ENCODE measurements at regions not wholly inside any gene's neighbourhood (a gene's known extent, or its start where the extent isn't known, plus 50 kb on each side); places are given as distances from the start of the nearest gene placed in this dataset.

GRCh38 chr6:3536901-3537300 lies 80.1 kb upstream of the SLC22A23 start:
- no peak overlapping the region for H3K4me3 ChIP-seq
- H3K36me3 ChIP-seq, result no peaks in the 10 kb centered on the region
- H3K27ac ChIP-seq, result no peak overlapping the region
- no peaks in the 10 kb centered on the region for H3K27me3 ChIP-seq (replicated peaks; ENCODE audit: insufficient read depth)
- H3K9me3 ChIP-seq, result no peaks in the 10 kb centered on the region
- no peak for DNase-seq (ENCODE audit: low spot score)
- no peaks in the 10 kb centered on the region for H3K4me1 ChIP-seq (replicated peaks)
- TF ChIP-seq POLR2AphosphoS5 (IDR thresholded peaks at IDR 0.05) (no peak), POLR2A (IDR thresholded peaks at IDR 0.05) (no peak), CTCF (IDR thresholded peaks at IDR 0.05) (no peak)
- 90% methylated on average over 8 of the region's 8 CpGs for WGBS
- intact Hi-C loops (cut with DNase I), result no loop called here

GRCh38 chr6:3535776-3536435 lies 79.1 kb upstream of the SLC22A23 start:
- DNase-seq (ENCODE audit: low spot score), result no peak
- WGBS, result 84% methylated on average over 19 of the region's 19 CpGs
- no peaks in the 10 kb centered on the region for H3K27me3 ChIP-seq (replicated peaks; ENCODE audit: insufficient read depth)
- H3K9me3 ChIP-seq, result no peaks in the 10 kb centered on the region
- H3K36me3 ChIP-seq, result no peaks in the 10 kb centered on the region
- H3K4me1 ChIP-seq (replicated peaks), result no peaks in the 10 kb centered on the region
- intact Hi-C loops (cut with DNase I), result no loop called here
- no peak overlapping the region for H3K4me3 ChIP-seq
- H3K27ac ChIP-seq, result no peak overlapping the region
- TF ChIP-seq CTCF (IDR thresholded peaks at IDR 0.05) (no peak), POLR2A (IDR thresholded peaks at IDR 0.05) (no peak)

GRCh38 chr6:3535033-3535775 lies 78.4 kb upstream of the SLC22A23 start:
- H3K9me3 ChIP-seq, result no peaks in the 10 kb centered on the region
- no peaks in the 10 kb centered on the region for H3K36me3 ChIP-seq
- 76% methylated on average over 4 of the region's 4 CpGs for WGBS
- no peaks in the 10 kb centered on the region for H3K27me3 ChIP-seq (replicated peaks; ENCODE audit: insufficient read depth)
- intact Hi-C loops (cut with DNase I), result no loop called here
- H3K4me1 ChIP-seq (replicated peaks), result no peaks in the 10 kb centered on the region
- H3K4me3 ChIP-seq, result no peak overlapping the region
- H3K27ac ChIP-seq, result no peak overlapping the region
- TF ChIP-seq CTCF (IDR thresholded peaks at IDR 0.05) (no peak), POLR2A (IDR thresholded peaks at IDR 0.05) (no peak), POLR2AphosphoS5 (IDR thresholded peaks at IDR 0.05) (no peak)
- no peak for DNase-seq (ENCODE audit: low spot score)

- Histone ChIP-seq H3K4me3 (no peak overlapping the region), H3K27ac (no peak overlapping the region), H3K9me3 (no peaks in the 10 kb centered on the region), H3K36me3 (no peaks in the 10 kb centered on the region), H3K27me3 (replicated peaks; ENCODE audit: insufficient read depth) (no peaks in the 10 kb centered on the region), H3K4me1 (replicated peaks) (no peaks in the 10 kb centered on the region)
- no peak for DNase-seq (ENCODE audit: low spot score)
- intact Hi-C loops (cut with DNase I), result no loop called here
- TF ChIP-seq POLR2AphosphoS5 (IDR thresholded peaks at IDR 0.05) (no peak), CTCF (IDR thresholded peaks at IDR 0.05) (no peak), POLR2A (IDR thresholded peaks at IDR 0.05) (no peak)
- WGBS, result 96% methylated on average over 4 of the region's 4 CpGs
Measured at GRCh38 chr6:3534599-3534998, 77.7 kb upstream of the SLC22A23 start.

GRCh38 chr6:3533981-3534380 lies 77.1 kb upstream of the SLC22A23 start:
- Histone ChIP-seq H3K4me1 (replicated peaks) (no peaks in the 10 kb centered on the region), H3K27me3 (replicated peaks; ENCODE audit: insufficient read depth) (no peaks in the 10 kb centered on the region), H3K36me3 (no peaks in the 10 kb centered on the region), H3K9me3 (no peaks in the 10 kb centered on the region), H3K4me3 (no peak overlapping the region), H3K27ac (no peak overlapping the region)
- no peak for TF ChIP-seq CTCF (IDR thresholded peaks at IDR 0.05)
- TF ChIP-seq POLR2A (IDR thresholded peaks at IDR 0.05), result no peak
- TF ChIP-seq POLR2AphosphoS5 (IDR thresholded peaks at IDR 0.05), result no peak
- intact Hi-C loops (cut with DNase I), result no loop called here
- WGBS, result 92% methylated on average over 6 of the region's 6 CpGs
- no peak for DNase-seq (ENCODE audit: low spot score)

All from prostate gland (tissue), 2 donors.